Sigmoid colon (tissue), 4 donors: ENCODE measurements at regions not wholly inside any gene's neighbourhood (a gene's known extent, or its start where the extent isn't known, plus 50 kb on each side); places are given as distances from the start of the nearest gene placed in this dataset.

Source experiments
- EP300 ChIP-seq, 4 donors: sonication (generic); formaldehyde crosslinking; IDR thresholded peaks; one replicate each; pipeline ENCODE4 v1.6.1; 2017; ENCODE audit warnings: antibody characterized with exemption in 4 of 4
- POLR2A ChIP-seq, 2 donors: fragments of 450-650 bp; IDR thresholded peaks; one replicate each; pipeline ENCODE4 v1.6.1; 2016; ENCODE audit warnings: antibody characterized with exemption in 2 of 2, mild to moderate bottlenecking in 2 of 2, moderate library complexity in 2 of 2
- POLR2AphosphoS5 ChIP-seq, 4 donors: sonication (generic); formaldehyde crosslinking; IDR thresholded peaks; one replicate each; pipeline ENCODE4 v1.6.1; 2017; ENCODE audit warnings: antibody characterized with exemption in 4 of 4
- TF ChIP-seq, protein P1 (sequence below), 4 experiments: fragments of 450-650 bp in 3 of 4; fragments of 200-600 bp in 1 of 4; IDR thresholded peaks; one replicate each; pipeline ENCODE4 v1.5.1; 2016 to 2019; ENCODE audit warnings: antibody characterized with exemption in 4 of 4, mild to moderate bottlenecking in 3 of 4, moderate library complexity in 2 of 4

DNA sequence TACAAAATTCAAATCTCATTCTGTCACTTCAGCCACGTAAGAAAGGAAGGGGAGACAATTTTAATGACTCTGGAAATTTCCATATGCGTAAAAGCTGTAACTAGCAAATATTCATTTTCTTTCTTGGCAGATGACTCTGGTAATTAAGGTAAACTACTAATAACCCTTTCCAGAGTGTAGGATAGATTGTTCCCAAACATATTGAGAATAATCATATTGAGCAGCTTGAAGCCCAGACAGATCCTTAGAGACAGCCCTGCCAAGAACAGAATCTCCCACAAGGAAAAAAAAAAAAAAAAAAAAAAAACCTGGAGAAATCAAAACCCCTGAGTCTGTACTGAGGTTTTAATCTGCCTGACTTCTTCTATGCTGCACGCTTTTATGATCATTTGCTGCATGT, 163.6 kb upstream of the TMPO start:
- TF ChIP-seq POLR2AphosphoS5 (IDR thresholded peaks at IDR 0.05) (no peak), POLR2A (IDR thresholded peaks at IDR 0.05) (no peak), EP300 (IDR thresholded peaks at IDR 0.05) (no peak)
- TF ChIP-seq, protein P1, sequence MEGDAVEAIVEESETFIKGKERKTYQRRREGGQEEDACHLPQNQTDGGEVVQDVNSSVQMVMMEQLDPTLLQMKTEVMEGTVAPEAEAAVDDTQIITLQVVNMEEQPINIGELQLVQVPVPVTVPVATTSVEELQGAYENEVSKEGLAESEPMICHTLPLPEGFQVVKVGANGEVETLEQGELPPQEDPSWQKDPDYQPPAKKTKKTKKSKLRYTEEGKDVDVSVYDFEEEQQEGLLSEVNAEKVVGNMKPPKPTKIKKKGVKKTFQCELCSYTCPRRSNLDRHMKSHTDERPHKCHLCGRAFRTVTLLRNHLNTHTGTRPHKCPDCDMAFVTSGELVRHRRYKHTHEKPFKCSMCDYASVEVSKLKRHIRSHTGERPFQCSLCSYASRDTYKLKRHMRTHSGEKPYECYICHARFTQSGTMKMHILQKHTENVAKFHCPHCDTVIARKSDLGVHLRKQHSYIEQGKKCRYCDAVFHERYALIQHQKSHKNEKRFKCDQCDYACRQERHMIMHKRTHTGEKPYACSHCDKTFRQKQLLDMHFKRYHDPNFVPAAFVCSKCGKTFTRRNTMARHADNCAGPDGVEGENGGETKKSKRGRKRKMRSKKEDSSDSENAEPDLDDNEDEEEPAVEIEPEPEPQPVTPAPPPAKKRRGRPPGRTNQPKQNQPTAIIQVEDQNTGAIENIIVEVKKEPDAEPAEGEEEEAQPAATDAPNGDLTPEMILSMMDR (IDR thresholded peaks at IDR 0.05) = no peak
